Hepatocyte (in vitro differentiated cells): ENCODE measurements at regions not wholly inside any gene's neighbourhood (a gene's known extent, or its start where the extent isn't known, plus 50 kb on each side); places are given as distances from the start of the nearest gene placed in this dataset.

Experiments used
- CTCF ChIP-seq: fragments of 200-600 bp; sonication (generic); IDR thresholded peaks from 2 replicates; pipeline ENCODE4 v1.5.1; 2016; ENCODE audit warnings: antibody characterized with exemption, mild to moderate bottlenecking; ENCODE audit not compliant: poor library complexity
- EZH2 ChIP-seq: fragments of 200-600 bp; sonication (generic); IDR thresholded peaks from 2 replicates; pipeline ENCODE4 v1.6.1; 2016; ENCODE audit warnings: antibody characterized with exemption, mild to moderate bottlenecking, borderline replicate concordance

DNA sequence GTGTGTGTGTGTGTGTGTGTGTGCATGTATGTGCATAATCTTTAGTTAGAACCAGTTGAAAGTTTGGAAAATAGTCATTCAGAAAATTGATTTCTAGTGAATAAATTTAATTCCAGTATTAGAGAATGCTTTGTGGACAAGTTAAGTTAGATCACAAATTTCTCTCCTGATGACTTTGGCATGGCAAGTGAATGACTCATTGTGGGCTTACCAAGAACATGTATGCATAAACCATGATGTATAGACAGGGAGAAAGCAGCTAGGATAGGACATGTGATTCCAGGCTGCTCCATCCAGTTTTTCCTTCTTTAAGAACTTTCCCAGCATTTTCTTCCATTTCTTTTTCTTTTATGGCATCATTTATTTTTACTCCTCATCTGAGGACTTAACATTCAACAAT is 85.7 kb upstream of the SGCD start:
- TF ChIP-seq CTCF: no peak
- no peak for TF ChIP-seq EZH2
